HL-60 (cell line): ENCODE measurements at regions not wholly inside any gene's neighbourhood (a gene's known extent, or its start where the extent isn't known, plus 50 kb on each side); places are given as distances from the start of the nearest gene placed in this dataset.

Experiments
- GABPA ChIP-seq: IDR thresholded peaks from 2 replicates; pipeline ENCODE4 v1.6.1; 2012; ENCODE audit warnings: low read depth
- POLR2AphosphoS5 ChIP-seq: IDR thresholded peaks from 2 replicates; pipeline ENCODE4 v1.6.1; 2012; ENCODE audit warnings: low read depth
- SPI1 ChIP-seq: IDR thresholded peaks from 2 replicates; pipeline ENCODE4 v1.6.1; 2012; ENCODE audit warnings: low read depth, mild to moderate bottlenecking, borderline replicate concordance
- TF ChIP-seq, protein P1 (sequence below): IDR thresholded peaks from one replicate; pipeline ENCODE4 v1.5.1; 2011; ENCODE audit warnings: low read length, control low read depth, inconsistent platforms; ENCODE audit not compliant: insufficient read depth

- no peak for TF ChIP-seq POLR2AphosphoS5
- TF ChIP-seq, protein P1, sequence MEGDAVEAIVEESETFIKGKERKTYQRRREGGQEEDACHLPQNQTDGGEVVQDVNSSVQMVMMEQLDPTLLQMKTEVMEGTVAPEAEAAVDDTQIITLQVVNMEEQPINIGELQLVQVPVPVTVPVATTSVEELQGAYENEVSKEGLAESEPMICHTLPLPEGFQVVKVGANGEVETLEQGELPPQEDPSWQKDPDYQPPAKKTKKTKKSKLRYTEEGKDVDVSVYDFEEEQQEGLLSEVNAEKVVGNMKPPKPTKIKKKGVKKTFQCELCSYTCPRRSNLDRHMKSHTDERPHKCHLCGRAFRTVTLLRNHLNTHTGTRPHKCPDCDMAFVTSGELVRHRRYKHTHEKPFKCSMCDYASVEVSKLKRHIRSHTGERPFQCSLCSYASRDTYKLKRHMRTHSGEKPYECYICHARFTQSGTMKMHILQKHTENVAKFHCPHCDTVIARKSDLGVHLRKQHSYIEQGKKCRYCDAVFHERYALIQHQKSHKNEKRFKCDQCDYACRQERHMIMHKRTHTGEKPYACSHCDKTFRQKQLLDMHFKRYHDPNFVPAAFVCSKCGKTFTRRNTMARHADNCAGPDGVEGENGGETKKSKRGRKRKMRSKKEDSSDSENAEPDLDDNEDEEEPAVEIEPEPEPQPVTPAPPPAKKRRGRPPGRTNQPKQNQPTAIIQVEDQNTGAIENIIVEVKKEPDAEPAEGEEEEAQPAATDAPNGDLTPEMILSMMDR, result no peak
- no peak for TF ChIP-seq SPI1
- no peak for TF ChIP-seq GABPA
Measured at GRCh38 chr6:166678426-166678825, 51.4 kb upstream of the RPS6KA2 start.
